GM12892 (cell line): ENCODE measurements at regions not wholly inside any gene's neighbourhood (a gene's known extent, or its start where the extent isn't known, plus 50 kb on each side); places are given as distances from the start of the nearest gene placed in this dataset.

Source experiments
- DNase-seq: peaks from one replicate; pipeline ENCODE4 v3.0.0; 2011; ENCODE audit not compliant: insufficient read length
- FAIRE-seq: peaks from 2 replicates; lab custom pipeline; 2011; peaks lifted over from hg19 to GRCh38; lab: Jason Lieb, UNC
- POLR2A ChIP-seq: IDR thresholded peaks from 2 replicates; pipeline ENCODE4 v1.6.1; 2011; ENCODE audit warnings: low read depth, low read length, control low read depth
- POLR2AphosphoS5 ChIP-seq: IDR thresholded peaks from 2 replicates; pipeline ENCODE4 v1.6.1; 2011; ENCODE audit warnings: low read depth, low read length, control low read depth
- TAF1 ChIP-seq: IDR thresholded peaks from 2 replicates; pipeline ENCODE4 v1.6.1; 2011; ENCODE audit warnings: low read depth, mild to moderate bottlenecking, control low read depth, low read length, borderline replicate concordance

DNA sequence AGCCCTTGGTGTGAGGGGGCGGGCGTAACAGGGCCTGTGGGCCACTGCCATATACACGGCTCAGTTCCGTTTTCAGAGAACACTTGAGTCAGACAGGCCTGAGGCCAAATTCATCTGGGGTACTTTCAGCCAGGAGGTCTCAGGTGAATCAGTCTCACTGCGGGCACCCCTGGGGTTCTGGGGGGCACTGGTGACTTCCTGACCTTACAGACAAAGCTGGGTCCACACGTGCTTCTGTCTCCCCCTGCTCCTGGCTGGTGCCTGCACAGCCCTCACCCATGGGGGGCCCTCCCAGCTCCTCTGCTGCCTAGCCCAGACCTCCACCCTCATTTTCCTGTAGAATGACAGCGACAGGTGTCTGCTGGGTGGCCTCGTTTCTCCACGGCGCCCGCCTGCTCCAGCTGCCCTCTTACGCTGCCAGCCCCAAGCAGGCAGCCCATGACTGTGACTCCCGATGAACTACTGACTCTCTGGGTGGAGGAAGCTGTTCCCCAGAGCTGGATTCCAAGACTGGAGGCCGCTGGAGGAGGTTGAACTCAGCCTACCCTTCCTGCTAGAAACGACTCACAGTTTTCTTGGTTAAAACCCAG, 374.1 kb upstream of the IRX4 start:
- TF ChIP-seq TAF1 (no peak), POLR2A (no peak), POLR2AphosphoS5 (no peak)
- DNase-seq (no peak), FAIRE-seq (no peak)

- no peak for DNase-seq
- no peak for TF ChIP-seq POLR2AphosphoS5
- TF ChIP-seq TAF1 = no peak
- TF ChIP-seq POLR2A = no peak
- FAIRE-seq = no peak
Measured at GRCh38 chr5:2255915-2256690, 373.4 kb upstream of the IRX4 start.

DNA sequence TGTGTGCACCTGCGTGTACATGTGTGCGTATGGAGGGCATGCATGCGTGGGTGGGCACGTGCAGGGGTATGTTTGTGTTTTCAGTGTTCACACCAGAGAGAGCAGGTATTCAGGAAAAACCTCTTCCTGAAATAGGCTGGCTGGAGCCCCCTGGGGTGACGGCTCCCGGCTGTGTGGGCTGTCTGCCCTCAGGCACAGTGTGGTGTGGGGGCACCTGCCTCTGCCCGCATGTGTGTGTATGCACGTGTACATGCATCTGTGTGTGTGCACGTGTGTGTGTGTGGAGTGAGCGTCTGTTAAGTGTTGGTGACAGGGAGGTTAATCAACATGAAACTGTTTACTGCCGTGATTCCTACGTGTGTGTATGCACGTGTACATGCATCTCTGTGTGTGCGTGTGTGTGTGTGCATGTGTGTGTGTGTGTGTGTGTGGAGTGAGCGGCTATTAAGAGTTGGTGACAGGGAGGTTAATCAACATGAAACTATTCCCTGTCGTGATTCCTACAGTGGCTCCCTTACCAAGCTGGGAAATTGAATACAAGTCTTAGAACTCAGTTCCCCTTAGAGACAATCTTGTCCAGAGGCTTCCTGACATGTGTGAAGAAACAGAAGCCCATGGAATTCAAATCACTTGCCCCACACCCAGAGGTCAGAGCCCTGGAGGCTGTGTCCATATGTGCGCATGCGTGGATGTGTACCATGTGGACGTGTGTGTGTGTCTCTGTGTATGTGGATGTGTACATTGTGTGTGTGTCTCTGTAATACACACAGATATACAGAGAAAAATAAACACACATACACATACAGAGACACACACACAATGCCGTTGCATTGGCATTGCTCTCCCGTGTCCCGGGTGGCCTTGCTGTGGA, 372.4 kb upstream of the IRX4 start:
- FAIRE-seq (no peak), DNase-seq (no peak)
- TF ChIP-seq TAF1 (no peak), POLR2A (no peak), POLR2AphosphoS5 (no peak)

DNA sequence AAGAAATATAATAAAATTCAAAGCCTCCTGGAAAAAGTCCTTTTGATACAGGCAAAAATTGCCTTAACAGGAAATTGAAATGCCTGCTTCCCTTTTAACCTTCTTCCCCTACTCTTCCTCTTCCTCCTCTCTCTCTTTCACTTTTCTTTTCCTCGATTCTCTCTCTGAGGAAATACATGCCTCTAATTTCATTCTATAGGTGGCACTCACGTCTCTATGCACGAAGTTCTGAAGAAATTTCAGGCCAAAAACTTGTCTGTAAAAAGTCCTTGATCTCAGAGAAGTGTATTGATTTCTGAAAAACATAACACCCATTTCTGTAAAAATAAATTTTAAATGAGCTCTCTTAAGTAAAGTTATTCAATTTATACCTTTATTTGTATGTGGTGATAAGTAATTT, 371.7 kb upstream of the IRX4 start:
- DNase-seq (no peak), FAIRE-seq (no peak)
- TF ChIP-seq POLR2A (no peak), TAF1 (no peak), POLR2AphosphoS5 (no peak)

- no peak for TF ChIP-seq TAF1
- TF ChIP-seq POLR2A = no peak
- TF ChIP-seq POLR2AphosphoS5 = no peak
- DNase-seq (no peak), FAIRE-seq (no peak)
Measured at GRCh38 chr5:2253040-2253975, 370.6 kb upstream of the IRX4 start.

GRCh38 chr5:2251751-2252150, 369.0 kb upstream of the IRX4 start:
- FAIRE-seq = no peak
- TF ChIP-seq TAF1 = no peak

DNA sequence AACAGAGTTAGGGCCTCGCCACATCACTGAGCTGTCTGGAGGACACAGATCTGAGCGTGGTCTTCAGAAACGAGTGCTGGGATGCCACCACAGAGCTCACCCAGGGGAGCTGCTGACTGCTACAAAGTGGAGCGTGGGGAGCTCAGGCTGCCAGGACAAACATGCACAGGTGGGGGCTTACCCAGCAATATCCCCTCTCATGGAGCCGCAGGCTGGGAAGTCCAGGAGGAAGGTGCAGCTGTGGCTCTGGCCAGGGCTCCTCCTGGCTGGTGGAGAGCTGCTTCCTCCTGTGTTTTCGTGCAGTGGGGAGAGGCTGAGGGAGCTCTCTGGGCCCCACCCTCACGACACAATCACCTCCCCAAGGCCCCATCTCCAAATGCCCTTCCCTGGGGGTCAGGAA, 368.6 kb upstream of the IRX4 start:
- DNase-seq = no peak
- no peak for TF ChIP-seq TAF1
- TF ChIP-seq POLR2A = no peak
- no peak for TF ChIP-seq POLR2AphosphoS5
- no peak for FAIRE-seq

More at GRCh38 chr5:2251751-2252150, 369.0 kb upstream of the IRX4 start:
- DNase-seq = no peak

- FAIRE-seq (no peak), DNase-seq (no peak)
- TF ChIP-seq TAF1 (no peak), POLR2A (no peak), POLR2AphosphoS5 (no peak)
Measured at GRCh38 chr5:2250365-2250950, 367.7 kb upstream of the IRX4 start.

GRCh38 chr5:2249442-2249841, 366.7 kb upstream of the IRX4 start:
- TF ChIP-seq POLR2A = no peak
- no peak for TF ChIP-seq TAF1
- no peak for TF ChIP-seq POLR2AphosphoS5
- DNase-seq = no peak
- no peak for FAIRE-seq

GRCh38 chr5:2249026-2249425, 366.3 kb upstream of the IRX4 start:
- DNase-seq (no peak), FAIRE-seq (no peak)
- no peak for TF ChIP-seq TAF1
- no peak for TF ChIP-seq POLR2AphosphoS5
- TF ChIP-seq POLR2A = no peak

GRCh38 chr5:2242539-2242938, 359.8 kb upstream of the IRX4 start:
- FAIRE-seq = no peak
- TF ChIP-seq POLR2AphosphoS5 (no peak), TAF1 (no peak), POLR2A (no peak)
- no peak for DNase-seq
